Cardiac fibroblast (primary cell): ENCODE measurements at regions not wholly inside any gene's neighbourhood (a gene's known extent, or its start where the extent isn't known, plus 50 kb on each side); places are given as distances from the start of the nearest gene placed in this dataset.
A peak's percentile ranks its signal among the peaks of the same experiment; 100 is the strongest.

Experiments used
- DNase-seq, 2 donors: peaks; one replicate each; pipeline versions ENCODE4 v3.0.0 to v3.0.0-alpha.2; 2010; ENCODE audit warnings: low read depth in 2 of 2
- H3K4me3 ChIP-seq, 2 donors: replicated peaks in 1 of 2; 1 replicate in 1 of 2; 2 replicates in 1 of 2; pipeline ENCODE4 v1.5.1; 2011; ENCODE audit warnings: low read depth in 2 of 2, low read length in 2 of 2, mild to moderate bottlenecking in 2 of 2, moderate library complexity in 1 of 2
- TF ChIP-seq, protein P1 (sequence below): IDR thresholded peaks from one replicate; pipeline ENCODE4 v1.5.1; 2011; ENCODE audit warnings: low read depth, mild to moderate bottlenecking, low read length, inconsistent platforms

- no peak for DNase-seq
- no peak overlapping the region for H3K4me3 ChIP-seq
- TF ChIP-seq, protein P1, sequence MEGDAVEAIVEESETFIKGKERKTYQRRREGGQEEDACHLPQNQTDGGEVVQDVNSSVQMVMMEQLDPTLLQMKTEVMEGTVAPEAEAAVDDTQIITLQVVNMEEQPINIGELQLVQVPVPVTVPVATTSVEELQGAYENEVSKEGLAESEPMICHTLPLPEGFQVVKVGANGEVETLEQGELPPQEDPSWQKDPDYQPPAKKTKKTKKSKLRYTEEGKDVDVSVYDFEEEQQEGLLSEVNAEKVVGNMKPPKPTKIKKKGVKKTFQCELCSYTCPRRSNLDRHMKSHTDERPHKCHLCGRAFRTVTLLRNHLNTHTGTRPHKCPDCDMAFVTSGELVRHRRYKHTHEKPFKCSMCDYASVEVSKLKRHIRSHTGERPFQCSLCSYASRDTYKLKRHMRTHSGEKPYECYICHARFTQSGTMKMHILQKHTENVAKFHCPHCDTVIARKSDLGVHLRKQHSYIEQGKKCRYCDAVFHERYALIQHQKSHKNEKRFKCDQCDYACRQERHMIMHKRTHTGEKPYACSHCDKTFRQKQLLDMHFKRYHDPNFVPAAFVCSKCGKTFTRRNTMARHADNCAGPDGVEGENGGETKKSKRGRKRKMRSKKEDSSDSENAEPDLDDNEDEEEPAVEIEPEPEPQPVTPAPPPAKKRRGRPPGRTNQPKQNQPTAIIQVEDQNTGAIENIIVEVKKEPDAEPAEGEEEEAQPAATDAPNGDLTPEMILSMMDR, result no peak
Observed at GRCh38 chr22:42326301-42326700, 55.8 kb upstream of the TCF20 start.

- DNase-seq, result no peak
- TF ChIP-seq, protein P1, result no peak
- H3K4me3 ChIP-seq, result no peak overlapping the region
Observed at GRCh38 chr22:42324990-42325710, 54.7 kb upstream of the TCF20 start.

DNA sequence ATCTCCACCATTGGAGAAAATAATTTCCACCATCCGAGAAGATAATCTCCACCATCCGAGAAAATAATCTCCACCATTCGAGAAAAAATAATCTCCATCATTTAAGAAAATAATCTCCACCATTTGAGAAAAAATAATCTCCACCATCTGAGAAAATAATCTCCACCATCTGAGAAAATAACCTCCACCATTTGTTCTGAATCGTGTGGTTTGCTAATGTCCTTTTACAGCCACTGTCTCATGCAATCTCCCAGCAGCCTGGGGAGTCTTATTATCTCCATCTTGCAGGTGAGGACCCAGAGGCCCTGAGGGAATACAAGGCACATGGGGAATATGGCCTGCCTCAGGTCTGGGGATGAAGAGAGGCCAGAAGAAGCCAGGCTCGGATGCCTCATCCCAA, 54.1 kb upstream of the TCF20 start:
- no peak for DNase-seq
- H3K4me3 ChIP-seq, result no peak overlapping the region
- TF ChIP-seq, protein P1, result no peak

DNA sequence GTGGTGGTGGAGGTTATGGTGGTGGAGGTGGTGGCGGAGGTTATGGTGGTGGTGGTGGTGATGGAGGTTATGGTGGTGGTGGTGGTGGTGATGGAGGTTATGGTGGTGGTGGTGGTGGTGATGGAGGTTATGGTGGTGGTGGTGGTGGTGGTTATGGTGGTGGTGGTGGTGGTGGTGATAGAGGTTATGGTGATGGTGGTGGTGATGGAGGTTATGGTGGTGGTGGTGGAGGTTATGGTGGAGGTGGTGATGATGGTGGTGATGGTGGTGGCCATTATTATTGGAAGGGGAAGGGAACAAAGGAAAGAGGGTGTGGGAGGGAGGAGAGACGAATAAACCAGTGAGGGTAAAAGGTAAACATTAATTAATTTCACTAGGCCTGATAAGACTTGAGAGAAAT, 53.5 kb upstream of the TCF20 start:
- no peak for DNase-seq
- TF ChIP-seq, protein P1, result no peak
- no peak overlapping the region for H3K4me3 ChIP-seq

DNA sequence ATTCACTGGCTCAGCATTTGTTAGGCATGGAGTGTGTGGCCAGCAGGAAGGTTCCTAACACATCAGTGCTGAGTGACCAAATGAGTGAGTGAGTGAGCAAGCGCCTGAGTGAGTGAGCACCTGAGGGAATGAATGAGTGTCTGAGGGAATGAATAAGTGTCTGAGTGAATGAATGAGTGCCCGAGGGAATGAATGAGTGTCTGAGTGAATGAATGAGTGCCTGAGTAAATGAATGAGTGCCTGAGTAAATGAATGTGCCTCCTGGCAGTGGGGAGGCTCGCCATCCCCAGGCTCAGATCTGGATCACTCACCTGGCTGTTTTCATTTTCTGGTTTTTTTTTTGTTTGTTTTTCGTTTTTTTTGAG, 52.1 kb upstream of the TCF20 start:
- no peak overlapping the region for H3K4me3 ChIP-seq
- TF ChIP-seq, protein P1, result no peak
- no peak for DNase-seq

DNA sequence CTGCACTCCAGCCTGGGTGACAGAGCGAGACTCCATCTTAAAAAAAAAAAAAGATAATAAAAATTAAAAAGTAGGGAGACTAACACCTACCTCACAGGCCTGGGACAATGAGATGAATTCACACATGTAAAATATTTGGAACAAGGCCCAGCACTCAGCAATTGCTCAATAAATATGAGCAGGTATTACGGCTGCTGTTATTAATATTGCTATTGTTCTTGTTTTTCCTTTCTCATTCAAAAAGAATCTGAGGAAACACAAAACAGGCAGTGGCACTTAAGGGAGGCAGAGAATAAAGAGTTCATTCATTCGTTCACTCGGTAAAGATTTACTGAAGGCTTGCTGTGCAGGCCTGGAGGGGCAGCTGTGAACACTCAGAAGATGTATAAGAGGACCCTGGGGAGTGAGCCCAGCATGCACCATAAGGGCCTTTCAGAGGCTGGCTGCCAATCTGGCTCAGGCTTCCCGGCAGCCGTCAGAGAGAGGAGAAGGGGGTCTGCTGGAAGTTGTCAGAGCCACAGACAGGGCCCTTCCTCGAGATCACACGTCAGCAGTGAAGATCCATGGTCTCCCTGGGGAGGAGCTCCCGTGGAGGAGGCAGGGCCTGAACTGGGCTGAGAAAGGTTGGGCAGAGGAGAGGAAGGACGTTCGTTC, 51.6 kb upstream of the TCF20 start:
- DNase-seq, result peak; percentile 37 to 43
- no peak overlapping the region for H3K4me3 ChIP-seq
- TF ChIP-seq, protein P1, result no peak
